ENCODE measurements at regions not wholly inside any gene's neighbourhood (a gene's known extent, or its start where the extent isn't known, plus 50 kb on each side); places are given as distances from the start of the nearest gene placed in this dataset.

- no peak for FAIRE-seq
- Histone ChIP-seq H3K27ac (no peak overlapping the region), H3K9me3 (no peaks in the 10 kb centered on the region), H3K4me1 (0 out of 3 replicates have a peak, but pooled peaks cover 3% of the 10 kb centered on the region), H3K4me3 (no peak overlapping the region), H3K4me2 (no peak overlapping the region)
- CTCF ChIA-PET: no interaction called here
- DNase-seq (ENCODE audit: low read depth in 1 of 2, low spot score in 1 of 2): no peak
- POLR2A ChIA-PET: no interaction called here
- WGBS (ENCODE audit: missing lambda C conversion rate): 68% methylated on average over 8 of the region's 8 CpGs
- ATAC-seq: no peak
- TF ChIP-seq KDM5A (IDR thresholded peaks at IDR 0.05): no peak
- no peak for TF ChIP-seq NFE2L2 (conservative IDR thresholded peaks at IDR 0.05; ENCODE audit: low read length)
- TF ChIP-seq ZSCAN20 (CRISPR knock-in tag; IDR thresholded peaks at IDR 0.05): no peak
- TF ChIP-seq, protein P1, sequence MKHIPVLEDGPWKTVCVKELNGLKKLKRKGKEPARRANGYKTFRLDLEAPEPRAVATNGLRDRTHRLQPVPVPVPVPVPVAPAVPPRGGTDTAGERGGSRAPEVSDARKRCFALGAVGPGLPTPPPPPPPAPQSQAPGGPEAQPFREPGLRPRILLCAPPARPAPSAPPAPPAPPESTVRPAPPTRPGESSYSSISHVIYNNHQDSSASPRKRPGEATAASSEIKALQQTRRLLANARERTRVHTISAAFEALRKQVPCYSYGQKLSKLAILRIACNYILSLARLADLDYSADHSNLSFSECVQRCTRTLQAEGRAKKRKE (CRISPR knock-in tag; IDR thresholded peaks at IDR 0.05; ENCODE audit: low read depth): no peak
- TF ChIP-seq CEBPB (IDR thresholded peaks at IDR 0.05): no peak
- TF ChIP-seq TP53 (CRISPR knock-in tag; IDR thresholded peaks at IDR 0.05): no peak
- TF ChIP-seq RCOR1 (IDR thresholded peaks at IDR 0.05; ENCODE audit: low read depth, low read length): no peak
- TF ChIP-seq GATA3 (IDR thresholded peaks at IDR 0.05; ENCODE audit: borderline replicate concordance): no peak
- TF ChIP-seq TFCP2L1 (CRISPR knock-in tag; IDR thresholded peaks at IDR 0.05): no peak
- TF ChIP-seq EP300 (IDR thresholded peaks at IDR 0.05): no peak
- no peak for TF ChIP-seq EHF (CRISPR knock-in tag; IDR thresholded peaks at IDR 0.05)
- no peak for TF ChIP-seq RFX5 (IDR thresholded peaks at IDR 0.05)
- TF ChIP-seq REST (IDR thresholded peaks at IDR 0.05): no peak
- TF ChIP-seq RNF2 (IDR thresholded peaks at IDR 0.05; ENCODE audit: borderline replicate concordance, low read depth): no peak
- no peak for TF ChIP-seq PHF8 (IDR thresholded peaks at IDR 0.05; ENCODE audit: borderline replicate concordance, low read depth)
- TF ChIP-seq SREBF2 (IDR thresholded peaks at IDR 0.05): no peak
- TF ChIP-seq BHLHE40 (IDR thresholded peaks at IDR 0.05; ENCODE audit: low read depth, low read length): no peak
- TF ChIP-seq CHD4 (IDR thresholded peaks at IDR 0.05; ENCODE audit: borderline replicate concordance): no peak
- TF ChIP-seq HDAC2 (IDR thresholded peaks at IDR 0.05): no peak
Measured at GRCh38 chr6:105753207-105753606, 332.9 kb upstream of the PRDM1 start.

- Histone ChIP-seq H3K9me3 (no peaks in the 10 kb centered on the region), H3K4me1 (0 out of 3 replicates have a peak, but pooled peaks cover 5% of the 10 kb centered on the region), H3K4me2 (no peak overlapping the region), H3K4me3 (no peak overlapping the region), H3K27ac (no peak overlapping the region)
- ATAC-seq: no peak
- DNase-seq (ENCODE audit: low read depth in 1 of 2, low spot score in 1 of 2): no peak
- CTCF ChIA-PET: interaction anchor here (1.3 kb wide), 1 partner anchor 12 kb away, joined by 3 read pairs; no protein-coding TSS in a partner anchor
- TF ChIP-seq MAX (IDR thresholded peaks at IDR 0.05): no peak
- TF ChIP-seq HOXB13 (CRISPR knock-in tag; IDR thresholded peaks at IDR 0.05; ENCODE audit: low read depth): no peak
- TF ChIP-seq EP300 (IDR thresholded peaks at IDR 0.05): no peak
- TF ChIP-seq BHLHE40 (IDR thresholded peaks at IDR 0.05; ENCODE audit: low read depth, low read length): no peak
- TF ChIP-seq, protein P1 (CRISPR knock-in tag; IDR thresholded peaks at IDR 0.05; ENCODE audit: low read depth): no peak
- TF ChIP-seq NPAS2 (CRISPR knock-in tag; IDR thresholded peaks at IDR 0.05; ENCODE audit: borderline replicate concordance): no peak
- TF ChIP-seq ZSCAN20 (CRISPR knock-in tag; IDR thresholded peaks at IDR 0.05): no peak
- TF ChIP-seq CHD4 (IDR thresholded peaks at IDR 0.05; ENCODE audit: borderline replicate concordance): no peak
- TF ChIP-seq ESRRA (IDR thresholded peaks at IDR 0.05; ENCODE audit: borderline replicate concordance, low read length): no peak
- TF ChIP-seq GATA3 (IDR thresholded peaks at IDR 0.05; ENCODE audit: borderline replicate concordance): no peak
- no peak for TF ChIP-seq EHMT2 (IDR thresholded peaks at IDR 0.05; ENCODE audit: low read depth)
- no peak for TF ChIP-seq NFE2L2 (conservative IDR thresholded peaks at IDR 0.05; ENCODE audit: low read length)
- TF ChIP-seq RARB (CRISPR knock-in tag; IDR thresholded peaks at IDR 0.05): no peak
- no peak for TF ChIP-seq FOXS1 (CRISPR knock-in tag; IDR thresholded peaks at IDR 0.05)
- TF ChIP-seq FOSB (CRISPR knock-in tag; IDR thresholded peaks at IDR 0.05): no peak
- no peak for TF ChIP-seq CTCF (IDR thresholded peaks at IDR 0.05)
- no peak for TF ChIP-seq HOXA7 (CRISPR knock-in tag; IDR thresholded peaks at IDR 0.05)
- WGBS (ENCODE audit: missing lambda C conversion rate): 71% methylated on average over 2 of the region's 3 CpGs
- POLR2A ChIA-PET: no interaction called here
- no peak for FAIRE-seq
Measured at GRCh38 chr6:105750089-105750488, 336.0 kb upstream of the PRDM1 start.
